Tibial nerve (tissue), 4 donors: ENCODE measurements at regions not wholly inside any gene's neighbourhood (a gene's known extent, or its start where the extent isn't known, plus 50 kb on each side); places are given as distances from the start of the nearest gene placed in this dataset.

Experiments
- EP300 ChIP-seq, 2 donors: sonication (generic); formaldehyde crosslinking; IDR thresholded peaks; one replicate each; pipeline ENCODE4 v1.6.1; 2017; ENCODE audit warnings: antibody characterized with exemption in 2 of 2, mild to moderate bottlenecking in 1 of 2
- POLR2A ChIP-seq, 2 donors: fragments of 450-650 bp; IDR thresholded peaks; one replicate each; pipeline ENCODE4 v1.6.1; 2017; ENCODE audit warnings: antibody characterized with exemption in 2 of 2, mild to moderate bottlenecking in 2 of 2, moderate library complexity in 2 of 2
- TF ChIP-seq, protein P1 (sequence below), 5 experiments: fragments of 200-600 bp in 3 of 5; fragments of 450-650 bp in 2 of 5; sonication (generic) in 3 of 5; IDR thresholded peaks; one replicate each; pipeline ENCODE4 v1.5.1; 2016 to 2019; ENCODE audit warnings: antibody characterized with exemption in 5 of 5, mild to moderate bottlenecking in 3 of 5, moderate library complexity in 2 of 5

- TF ChIP-seq, protein P1, sequence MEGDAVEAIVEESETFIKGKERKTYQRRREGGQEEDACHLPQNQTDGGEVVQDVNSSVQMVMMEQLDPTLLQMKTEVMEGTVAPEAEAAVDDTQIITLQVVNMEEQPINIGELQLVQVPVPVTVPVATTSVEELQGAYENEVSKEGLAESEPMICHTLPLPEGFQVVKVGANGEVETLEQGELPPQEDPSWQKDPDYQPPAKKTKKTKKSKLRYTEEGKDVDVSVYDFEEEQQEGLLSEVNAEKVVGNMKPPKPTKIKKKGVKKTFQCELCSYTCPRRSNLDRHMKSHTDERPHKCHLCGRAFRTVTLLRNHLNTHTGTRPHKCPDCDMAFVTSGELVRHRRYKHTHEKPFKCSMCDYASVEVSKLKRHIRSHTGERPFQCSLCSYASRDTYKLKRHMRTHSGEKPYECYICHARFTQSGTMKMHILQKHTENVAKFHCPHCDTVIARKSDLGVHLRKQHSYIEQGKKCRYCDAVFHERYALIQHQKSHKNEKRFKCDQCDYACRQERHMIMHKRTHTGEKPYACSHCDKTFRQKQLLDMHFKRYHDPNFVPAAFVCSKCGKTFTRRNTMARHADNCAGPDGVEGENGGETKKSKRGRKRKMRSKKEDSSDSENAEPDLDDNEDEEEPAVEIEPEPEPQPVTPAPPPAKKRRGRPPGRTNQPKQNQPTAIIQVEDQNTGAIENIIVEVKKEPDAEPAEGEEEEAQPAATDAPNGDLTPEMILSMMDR (IDR thresholded peaks at IDR 0.05): no peak
- TF ChIP-seq POLR2A (IDR thresholded peaks at IDR 0.05) (no peak), EP300 (IDR thresholded peaks at IDR 0.05) (no peak)
These were observed 97.0 kb upstream of the LDB2 start for GRCh38 chr4:16995451-16995850.
